ENCODE measurements at regions not wholly inside any gene's neighbourhood (a gene's known extent, or its start where the extent isn't known, plus 50 kb on each side); places are given as distances from the start of the nearest gene placed in this dataset.

DNA sequence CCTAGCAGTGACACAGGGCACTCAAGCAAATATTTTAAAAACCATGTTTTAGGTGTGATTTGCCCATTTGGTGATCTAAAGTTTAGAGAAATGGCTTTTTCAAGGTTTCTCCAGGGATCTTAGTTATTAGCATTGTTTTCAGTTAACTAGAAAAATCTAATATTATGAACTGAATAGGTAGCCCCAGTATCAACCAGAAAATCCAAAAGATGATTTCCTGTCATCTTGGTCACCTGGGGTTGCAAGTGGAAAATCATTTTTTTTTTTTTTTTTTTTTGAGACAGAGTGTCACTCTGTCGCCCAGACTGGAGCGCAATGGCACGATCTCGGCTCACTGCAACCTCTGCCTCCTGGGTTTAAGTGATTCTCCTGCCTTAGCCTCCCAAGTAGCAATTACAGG lies 106.6 kb upstream of the FMN2 start:
- TF ChIP-seq, protein P1, sequence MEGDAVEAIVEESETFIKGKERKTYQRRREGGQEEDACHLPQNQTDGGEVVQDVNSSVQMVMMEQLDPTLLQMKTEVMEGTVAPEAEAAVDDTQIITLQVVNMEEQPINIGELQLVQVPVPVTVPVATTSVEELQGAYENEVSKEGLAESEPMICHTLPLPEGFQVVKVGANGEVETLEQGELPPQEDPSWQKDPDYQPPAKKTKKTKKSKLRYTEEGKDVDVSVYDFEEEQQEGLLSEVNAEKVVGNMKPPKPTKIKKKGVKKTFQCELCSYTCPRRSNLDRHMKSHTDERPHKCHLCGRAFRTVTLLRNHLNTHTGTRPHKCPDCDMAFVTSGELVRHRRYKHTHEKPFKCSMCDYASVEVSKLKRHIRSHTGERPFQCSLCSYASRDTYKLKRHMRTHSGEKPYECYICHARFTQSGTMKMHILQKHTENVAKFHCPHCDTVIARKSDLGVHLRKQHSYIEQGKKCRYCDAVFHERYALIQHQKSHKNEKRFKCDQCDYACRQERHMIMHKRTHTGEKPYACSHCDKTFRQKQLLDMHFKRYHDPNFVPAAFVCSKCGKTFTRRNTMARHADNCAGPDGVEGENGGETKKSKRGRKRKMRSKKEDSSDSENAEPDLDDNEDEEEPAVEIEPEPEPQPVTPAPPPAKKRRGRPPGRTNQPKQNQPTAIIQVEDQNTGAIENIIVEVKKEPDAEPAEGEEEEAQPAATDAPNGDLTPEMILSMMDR (IDR thresholded peaks at IDR 0.05) = no peak
- TF ChIP-seq, protein P2, sequence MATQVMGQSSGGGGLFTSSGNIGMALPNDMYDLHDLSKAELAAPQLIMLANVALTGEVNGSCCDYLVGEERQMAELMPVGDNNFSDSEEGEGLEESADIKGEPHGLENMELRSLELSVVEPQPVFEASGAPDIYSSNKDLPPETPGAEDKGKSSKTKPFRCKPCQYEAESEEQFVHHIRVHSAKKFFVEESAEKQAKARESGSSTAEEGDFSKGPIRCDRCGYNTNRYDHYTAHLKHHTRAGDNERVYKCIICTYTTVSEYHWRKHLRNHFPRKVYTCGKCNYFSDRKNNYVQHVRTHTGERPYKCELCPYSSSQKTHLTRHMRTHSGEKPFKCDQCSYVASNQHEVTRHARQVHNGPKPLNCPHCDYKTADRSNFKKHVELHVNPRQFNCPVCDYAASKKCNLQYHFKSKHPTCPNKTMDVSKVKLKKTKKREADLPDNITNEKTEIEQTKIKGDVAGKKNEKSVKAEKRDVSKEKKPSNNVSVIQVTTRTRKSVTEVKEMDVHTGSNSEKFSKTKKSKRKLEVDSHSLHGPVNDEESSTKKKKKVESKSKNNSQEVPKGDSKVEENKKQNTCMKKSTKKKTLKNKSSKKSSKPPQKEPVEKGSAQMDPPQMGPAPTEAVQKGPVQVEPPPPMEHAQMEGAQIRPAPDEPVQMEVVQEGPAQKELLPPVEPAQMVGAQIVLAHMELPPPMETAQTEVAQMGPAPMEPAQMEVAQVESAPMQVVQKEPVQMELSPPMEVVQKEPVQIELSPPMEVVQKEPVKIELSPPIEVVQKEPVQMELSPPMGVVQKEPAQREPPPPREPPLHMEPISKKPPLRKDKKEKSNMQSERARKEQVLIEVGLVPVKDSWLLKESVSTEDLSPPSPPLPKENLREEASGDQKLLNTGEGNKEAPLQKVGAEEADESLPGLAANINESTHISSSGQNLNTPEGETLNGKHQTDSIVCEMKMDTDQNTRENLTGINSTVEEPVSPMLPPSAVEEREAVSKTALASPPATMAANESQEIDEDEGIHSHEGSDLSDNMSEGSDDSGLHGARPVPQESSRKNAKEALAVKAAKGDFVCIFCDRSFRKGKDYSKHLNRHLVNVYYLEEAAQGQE (IDR thresholded peaks at IDR 0.05; ENCODE audit: insufficient read depth in 1 of 2, low read depth in 2 of 2, low read length in 1 of 2) = no peak
- no peak for TF ChIP-seq TCF7L2 (IDR thresholded peaks at IDR 0.05; ENCODE audit: low read depth, low read length)
- no peak for TF ChIP-seq POLR2AphosphoS5 (IDR thresholded peaks at IDR 0.05; ENCODE audit: low read depth, low read length)
- TF ChIP-seq SIN3A (IDR thresholded peaks at IDR 0.05; ENCODE audit: borderline replicate concordance, insufficient read depth, low read depth, low read length) = no peak
